ENCODE measurements at regions not wholly inside any gene's neighbourhood (a gene's known extent, or its start where the extent isn't known, plus 50 kb on each side); places are given as distances from the start of the nearest gene placed in this dataset.

GRCh38 chr21:23881783-23882182, 1725.5 kb downstream of the MRPL39 start:
- TF ChIP-seq NFIC (IDR thresholded peaks at IDR 0.05) (no peak), MAX (IDR thresholded peaks at IDR 0.05) (no peak), RAD21 (IDR thresholded peaks at IDR 0.05; ENCODE audit: low read depth) (no peak)
- TF ChIP-seq, protein P1, sequence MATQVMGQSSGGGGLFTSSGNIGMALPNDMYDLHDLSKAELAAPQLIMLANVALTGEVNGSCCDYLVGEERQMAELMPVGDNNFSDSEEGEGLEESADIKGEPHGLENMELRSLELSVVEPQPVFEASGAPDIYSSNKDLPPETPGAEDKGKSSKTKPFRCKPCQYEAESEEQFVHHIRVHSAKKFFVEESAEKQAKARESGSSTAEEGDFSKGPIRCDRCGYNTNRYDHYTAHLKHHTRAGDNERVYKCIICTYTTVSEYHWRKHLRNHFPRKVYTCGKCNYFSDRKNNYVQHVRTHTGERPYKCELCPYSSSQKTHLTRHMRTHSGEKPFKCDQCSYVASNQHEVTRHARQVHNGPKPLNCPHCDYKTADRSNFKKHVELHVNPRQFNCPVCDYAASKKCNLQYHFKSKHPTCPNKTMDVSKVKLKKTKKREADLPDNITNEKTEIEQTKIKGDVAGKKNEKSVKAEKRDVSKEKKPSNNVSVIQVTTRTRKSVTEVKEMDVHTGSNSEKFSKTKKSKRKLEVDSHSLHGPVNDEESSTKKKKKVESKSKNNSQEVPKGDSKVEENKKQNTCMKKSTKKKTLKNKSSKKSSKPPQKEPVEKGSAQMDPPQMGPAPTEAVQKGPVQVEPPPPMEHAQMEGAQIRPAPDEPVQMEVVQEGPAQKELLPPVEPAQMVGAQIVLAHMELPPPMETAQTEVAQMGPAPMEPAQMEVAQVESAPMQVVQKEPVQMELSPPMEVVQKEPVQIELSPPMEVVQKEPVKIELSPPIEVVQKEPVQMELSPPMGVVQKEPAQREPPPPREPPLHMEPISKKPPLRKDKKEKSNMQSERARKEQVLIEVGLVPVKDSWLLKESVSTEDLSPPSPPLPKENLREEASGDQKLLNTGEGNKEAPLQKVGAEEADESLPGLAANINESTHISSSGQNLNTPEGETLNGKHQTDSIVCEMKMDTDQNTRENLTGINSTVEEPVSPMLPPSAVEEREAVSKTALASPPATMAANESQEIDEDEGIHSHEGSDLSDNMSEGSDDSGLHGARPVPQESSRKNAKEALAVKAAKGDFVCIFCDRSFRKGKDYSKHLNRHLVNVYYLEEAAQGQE (IDR thresholded peaks at IDR 0.05; ENCODE audit: low read depth) = no peak
